ENCODE measurements at regions not wholly inside any gene's neighbourhood (a gene's known extent, or its start where the extent isn't known, plus 50 kb on each side); places are given as distances from the start of the nearest gene placed in this dataset.
"Not testable (repeated sequence)": the region's sequence is repeated elsewhere in the genome, so short reads cannot be mapped to it uniquely, and the experiment has no call there.

DNA sequence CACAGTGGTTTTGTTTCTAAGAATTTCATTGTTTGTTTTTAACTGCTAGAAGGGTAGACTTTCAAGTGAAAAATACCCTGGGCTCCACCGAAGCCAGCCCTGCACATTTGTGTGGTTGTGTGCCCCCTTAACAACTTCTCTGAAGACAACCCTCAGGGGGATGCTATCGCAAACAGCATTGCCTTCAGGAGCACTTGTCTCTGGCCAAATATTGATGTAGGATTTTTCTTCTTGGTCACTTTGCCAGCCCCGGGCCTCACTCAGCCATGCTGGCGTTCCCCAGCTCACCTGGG is 69.2 kb upstream of the SERP2 start:
- no peak for DNase-seq (ENCODE audit: low read depth)

DNA sequence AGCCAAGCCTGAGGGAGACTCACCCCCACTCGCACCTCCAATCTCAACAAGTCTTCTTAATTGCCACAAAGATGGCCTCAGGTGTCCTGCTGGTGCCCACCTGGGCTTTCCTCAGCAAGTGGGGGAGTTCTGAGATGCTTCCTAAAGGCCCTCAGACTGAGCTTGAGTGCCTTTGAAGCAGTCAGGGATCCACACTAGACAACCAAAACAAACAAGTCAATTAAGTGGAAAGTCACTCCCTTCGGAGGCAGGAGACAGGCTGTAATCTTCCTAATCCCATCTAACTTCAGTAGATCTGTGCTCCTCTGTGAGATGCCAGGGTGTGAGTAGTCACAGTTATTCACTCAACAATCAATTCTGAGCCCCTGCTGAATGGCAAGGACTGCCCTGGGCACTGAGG is 68.3 kb upstream of the SERP2 start:
- DNase-seq (ENCODE audit: low read depth), result no peak

DNA sequence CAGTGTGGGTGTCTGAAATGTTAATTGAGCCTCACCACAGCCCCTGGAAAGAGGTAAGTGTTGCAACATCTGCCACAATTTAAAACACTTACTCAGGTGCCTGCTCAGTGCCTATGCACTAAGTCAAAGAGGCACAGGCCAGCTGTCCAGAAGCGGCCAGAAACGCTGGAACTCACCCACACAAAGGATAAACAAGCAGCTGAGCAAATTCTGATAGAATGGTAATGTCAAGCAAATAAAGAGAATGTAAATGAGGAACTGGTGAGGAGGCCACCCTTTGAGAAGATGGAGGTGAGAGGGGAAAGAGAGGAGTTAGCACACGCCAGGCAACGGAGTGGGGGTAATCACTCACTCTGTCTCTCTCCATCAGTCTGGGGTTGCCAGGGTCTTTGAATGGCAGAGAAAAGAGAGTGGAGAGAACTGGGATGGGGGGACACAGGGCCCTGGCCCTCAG is 67.7 kb upstream of the SERP2 start:
- DNase-seq (ENCODE audit: low read depth), result no peak

DNA sequence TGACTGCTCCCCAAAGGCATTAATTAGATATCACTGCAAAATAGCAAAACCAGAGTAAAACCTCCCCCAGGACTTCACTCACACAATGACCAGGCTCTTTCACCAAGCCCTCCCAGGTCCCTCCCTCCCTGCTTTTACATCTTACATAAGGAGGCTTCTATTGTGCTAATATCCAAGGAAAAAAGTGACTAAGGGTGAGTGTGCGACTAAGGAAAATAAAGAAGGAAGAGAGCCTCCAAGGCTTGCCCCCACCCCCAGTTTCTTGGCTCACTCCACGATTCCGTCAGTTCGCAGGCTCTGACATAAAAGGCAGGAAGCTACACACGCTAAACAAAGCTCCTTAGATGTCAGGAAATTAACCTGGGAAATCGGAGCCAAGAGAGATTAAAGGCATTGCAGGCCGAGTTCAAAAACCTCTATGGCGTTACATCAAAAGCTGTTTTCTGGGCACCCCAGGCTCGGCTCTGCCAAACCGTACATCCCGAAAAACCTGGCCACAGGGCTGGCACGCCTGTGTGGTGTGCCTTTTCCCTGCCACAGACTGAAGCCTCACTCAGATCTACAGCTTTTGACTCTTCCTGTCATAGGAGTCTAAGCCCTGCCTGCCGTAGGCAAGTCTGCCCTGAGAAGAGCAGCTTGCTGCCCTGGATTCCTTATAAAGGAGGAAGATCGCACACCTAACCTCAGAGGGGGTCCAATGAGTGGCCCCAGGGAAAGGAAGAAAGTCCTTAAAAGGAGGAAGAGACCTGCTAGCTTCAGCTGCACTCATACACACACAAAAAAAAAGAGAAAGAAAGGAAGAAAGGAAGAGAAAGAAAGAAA is 67.0 kb upstream of the SERP2 start:
- no peak for DNase-seq (ENCODE audit: low read depth)

DNA sequence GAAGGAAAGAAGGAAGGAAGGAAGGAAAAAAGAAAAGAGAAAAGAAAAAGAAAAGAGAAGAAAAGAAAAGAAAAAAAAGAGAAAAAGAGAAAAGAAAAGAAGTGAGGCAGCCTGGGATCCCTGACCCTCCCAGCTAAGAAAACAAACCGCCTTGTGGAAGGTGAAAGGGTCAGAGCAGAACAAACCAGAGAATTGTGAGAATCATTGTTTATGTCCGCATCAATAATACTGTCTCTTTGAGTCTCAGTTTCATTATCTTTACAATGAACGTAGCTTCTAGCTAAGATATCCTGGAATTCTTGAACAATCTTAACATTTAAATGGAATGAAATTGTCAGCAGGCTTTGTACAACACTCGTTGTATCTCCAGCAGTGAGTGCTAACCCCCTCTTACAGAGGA is 66.4 kb upstream of the SERP2 start:
- no peak for DNase-seq (ENCODE audit: low read depth)

DNA sequence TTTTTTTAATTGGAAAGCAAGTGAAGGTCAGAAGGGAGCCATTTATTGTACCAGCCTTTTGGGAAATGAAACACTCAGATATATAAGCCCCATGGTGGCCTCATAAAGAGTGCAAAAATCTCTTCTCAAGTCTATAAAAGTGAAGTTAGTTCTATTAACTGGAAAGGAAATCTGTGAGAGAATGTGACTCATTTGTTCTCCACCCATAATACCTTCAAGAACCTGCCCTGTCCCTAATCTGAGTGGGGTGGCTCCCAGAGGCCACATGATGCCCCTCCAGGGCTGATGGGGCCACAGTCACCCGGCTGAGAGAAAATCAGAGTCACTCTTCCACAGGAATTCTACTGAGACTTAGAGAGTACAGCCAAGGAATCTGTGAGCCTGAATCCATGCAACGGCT is 65.8 kb upstream of the SERP2 start:
- DNase-seq (ENCODE audit: low read depth), result no peak

DNA sequence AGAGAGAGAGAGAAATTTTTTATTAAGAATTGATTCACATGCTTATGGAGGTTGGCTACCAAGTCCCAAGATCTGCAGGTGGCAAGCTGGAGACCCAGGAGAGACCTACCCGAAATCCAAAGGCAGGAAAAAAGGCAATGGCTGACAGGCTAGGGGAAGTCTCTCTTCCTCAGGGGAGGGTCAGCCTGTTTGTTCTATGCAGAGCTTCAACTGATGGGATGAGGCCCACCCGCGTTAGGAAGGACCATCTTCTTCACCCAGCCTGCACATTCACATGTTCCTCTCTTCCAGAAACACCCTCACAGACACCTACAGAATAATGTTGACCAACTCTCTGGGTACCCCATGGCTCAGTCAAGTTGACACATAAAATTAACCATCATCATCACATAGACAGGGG is 65.3 kb upstream of the SERP2 start:
- DNase-seq (ENCODE audit: low read depth), result no peak

DNA sequence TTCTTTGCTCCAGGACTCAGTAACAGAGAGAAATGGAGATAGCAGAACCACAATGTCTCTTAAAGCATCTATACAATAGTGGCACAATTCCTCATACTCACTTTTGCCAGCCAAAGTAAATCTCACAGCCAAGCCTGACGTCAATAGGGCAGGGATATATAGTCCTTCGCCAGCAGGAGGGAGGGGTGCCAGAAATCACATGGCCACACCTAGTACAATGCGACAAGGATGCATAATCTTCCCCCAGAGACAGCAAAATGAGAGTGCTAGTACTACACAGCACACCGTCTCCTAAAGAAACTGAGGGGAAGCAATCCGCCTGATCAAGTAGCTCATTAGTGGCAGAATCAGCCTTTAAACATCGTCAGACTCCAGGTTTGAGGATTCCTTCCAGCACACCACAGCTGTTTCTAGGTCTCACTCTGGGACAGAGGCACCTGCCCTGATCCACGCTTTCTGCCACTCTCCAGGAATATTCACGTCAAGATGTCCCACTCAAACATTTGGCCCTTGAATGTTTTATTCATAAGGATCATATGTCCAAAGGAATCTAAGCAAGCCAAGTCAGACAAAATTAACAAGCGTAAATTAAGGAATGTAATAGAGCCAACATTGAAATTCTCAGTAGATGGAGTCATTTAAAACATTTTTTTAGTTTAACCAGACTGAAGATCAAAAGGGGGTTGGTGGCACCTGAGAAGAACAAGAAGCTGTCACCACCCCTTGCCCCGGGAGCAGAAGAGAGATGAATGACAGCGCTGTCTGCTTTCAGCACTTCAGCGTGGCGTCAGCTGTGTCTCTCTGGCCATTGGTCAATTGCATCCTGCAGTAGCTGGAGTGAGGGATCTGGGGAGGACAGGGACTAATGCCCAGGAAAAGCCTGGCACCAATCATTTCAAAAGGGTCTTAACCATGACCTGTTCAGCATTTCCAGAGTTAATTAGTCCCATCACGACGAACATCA is 63.5 kb upstream of the SERP2 start:
- no peak for DNase-seq (ENCODE audit: low read depth)

DNA sequence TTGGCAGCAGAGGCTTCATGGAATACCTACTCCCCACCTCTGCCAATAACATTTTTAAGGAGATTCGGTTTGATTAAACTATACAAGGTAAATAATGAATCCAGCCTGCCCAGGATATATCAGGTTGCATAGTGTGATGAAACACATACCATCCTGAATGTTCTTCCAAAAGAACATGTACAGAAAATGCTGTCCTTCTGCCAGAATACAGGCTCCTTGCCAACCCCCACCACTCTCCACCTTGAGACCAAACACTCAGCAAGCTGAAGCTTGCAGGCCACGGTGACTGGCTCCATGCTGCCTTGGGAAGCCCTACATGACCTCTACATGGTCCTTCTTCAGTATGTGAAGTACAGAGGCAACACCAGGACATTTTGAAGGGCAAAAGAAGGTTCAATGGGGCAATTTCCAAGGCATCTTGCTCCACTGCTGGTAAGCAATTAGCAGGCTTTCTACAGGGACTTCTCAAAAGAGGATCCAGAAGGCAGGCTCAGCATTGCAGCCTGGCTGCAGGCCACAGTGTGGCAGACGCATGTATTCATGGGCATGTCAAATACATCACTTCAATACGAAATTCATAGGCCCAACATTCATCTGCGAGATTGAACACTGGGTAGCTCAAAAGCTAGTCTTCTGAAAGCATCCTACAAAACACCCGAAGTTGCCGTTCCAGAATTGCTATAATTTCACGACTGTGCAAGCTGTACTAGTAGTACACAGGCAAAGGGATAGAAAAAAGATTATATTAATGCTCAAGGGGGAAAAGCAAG is 62.4 kb upstream of the SERP2 start:
- DNase-seq (ENCODE audit: low read depth), result no peak

DNA sequence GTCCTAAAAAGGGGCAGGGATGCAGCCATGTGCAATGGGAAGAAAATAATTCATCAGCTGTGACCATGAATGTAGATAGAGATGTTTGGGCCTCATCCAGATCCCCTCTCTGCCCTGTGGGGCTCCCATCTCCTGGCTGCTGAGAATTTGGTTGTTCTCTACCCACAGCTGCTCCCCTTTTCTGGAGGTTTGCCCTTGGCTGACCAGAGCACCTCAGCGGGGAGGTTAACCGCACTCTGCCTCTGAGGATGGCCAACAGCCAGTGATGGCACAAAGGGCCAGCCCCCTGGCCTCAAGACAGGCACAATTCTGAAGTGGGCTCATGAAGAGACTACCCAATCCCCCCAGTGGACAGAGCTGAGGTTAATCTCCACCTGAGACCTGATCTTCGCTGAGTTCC is 61.5 kb upstream of the SERP2 start:
- DNase-seq (ENCODE audit: low read depth), result no peak

DNA sequence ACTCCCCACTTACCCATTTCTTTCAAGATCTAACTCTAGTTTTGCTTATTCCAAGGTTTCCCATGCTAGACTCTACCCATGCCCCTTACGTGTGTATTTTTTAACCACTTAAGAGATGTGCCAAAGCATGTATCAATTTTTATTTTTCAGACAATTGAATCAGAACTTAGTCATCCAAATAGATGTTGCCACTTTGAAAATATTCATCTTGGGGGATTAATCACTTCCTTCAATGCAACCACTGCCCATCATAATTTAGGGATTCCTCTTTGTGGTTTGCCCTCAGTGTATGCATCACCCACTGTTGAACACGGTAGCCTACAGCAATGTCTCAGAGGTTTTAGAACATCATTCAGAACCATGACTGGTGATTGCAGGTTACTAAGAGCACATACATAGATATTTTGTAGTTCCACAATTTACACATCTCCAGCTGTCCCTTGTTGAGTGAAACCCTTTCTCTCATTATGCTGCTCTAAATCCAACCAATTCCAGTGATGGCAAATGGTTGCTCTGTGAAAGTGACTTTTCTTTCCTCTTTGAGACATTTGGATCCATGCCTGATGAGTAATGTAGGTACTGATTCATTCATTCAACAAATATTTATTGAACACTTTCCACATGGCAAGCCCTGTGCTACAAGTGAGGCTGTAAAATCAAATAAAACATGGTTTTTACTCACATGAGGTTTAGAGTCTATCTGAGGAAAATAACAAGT is 60.6 kb upstream of the SERP2 start:
- no peak for DNase-seq (ENCODE audit: low read depth)

DNA sequence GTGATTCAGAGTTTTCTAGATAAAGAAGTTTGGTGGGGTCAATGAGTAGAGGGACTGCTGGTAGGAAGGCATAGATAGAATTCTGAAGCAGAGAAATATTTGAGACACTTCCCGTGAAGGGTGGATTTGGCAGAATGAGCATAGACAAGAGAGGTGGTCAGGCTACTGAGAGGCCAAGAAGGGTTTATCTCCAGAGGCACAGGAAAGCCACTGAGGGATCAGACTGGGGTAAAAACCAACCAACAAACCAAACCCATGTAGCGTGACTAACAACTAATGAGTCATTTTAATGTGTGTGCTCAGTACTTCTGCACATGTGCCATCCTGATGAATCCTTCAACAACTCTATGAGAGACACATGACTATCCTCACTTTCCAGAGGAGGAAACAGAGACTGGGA is 60.0 kb upstream of the SERP2 start:
- DNase-seq (ENCODE audit: low read depth), result no peak

DNA sequence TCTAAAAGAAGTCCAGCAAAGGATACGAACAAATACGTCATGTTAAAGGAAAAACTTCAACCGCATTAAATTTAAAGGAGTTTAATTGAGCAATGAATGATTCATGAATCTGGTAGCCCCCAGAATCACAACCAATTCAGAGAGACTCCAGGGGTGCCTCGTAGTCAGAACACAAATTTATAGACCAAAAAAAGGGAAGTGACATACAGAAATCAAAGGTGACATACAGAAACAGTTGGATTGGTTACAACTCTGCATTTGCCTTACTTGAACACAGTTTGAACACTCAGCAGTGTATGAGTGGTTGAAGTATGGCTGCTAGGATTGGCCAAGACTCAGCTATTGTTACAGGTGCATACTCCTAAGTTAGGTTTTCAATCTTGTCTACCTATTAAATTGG is 59.5 kb upstream of the SERP2 start:
- not testable (repeated sequence) for DNase-seq (ENCODE audit: low read depth)

DNA sequence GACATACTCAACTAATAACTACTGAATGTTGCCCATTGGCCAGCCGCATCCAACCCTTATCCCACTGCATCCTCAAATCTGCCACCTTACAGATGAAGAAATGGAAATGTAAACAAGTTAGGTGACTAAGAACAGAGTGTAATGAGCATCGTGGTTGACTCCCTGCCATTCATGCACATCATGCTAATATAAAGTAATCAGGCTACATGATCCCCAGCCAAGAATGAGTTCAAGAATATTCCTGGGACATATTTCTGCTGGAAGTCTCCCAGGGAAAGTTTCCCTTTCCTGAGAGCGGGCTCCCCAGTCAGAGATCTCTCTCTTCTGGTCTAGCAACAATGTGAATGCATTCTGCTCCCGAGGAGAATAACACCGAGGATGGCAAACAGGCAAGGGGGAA is 55.9 kb upstream of the SERP2 start:
- no peak for DNase-seq (ENCODE audit: low read depth)

DNA sequence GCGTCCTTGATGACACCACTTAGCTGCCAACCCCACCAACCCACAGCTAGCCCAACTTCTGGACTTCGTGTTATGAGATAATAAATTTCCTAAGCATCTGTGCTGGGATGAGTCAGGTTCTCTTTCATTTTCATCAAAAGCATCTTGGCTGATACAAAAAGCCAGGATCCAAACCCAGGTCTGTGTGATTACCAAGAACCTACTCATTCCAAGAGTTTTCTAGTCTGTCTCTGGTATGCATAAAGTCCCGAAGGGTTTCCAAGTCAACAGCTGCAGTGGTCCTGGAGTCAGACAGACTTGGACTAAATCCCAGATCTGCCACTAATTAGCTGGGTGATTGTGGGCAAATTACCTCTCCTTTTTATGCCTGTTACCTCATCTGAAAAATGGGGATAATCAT is 55.5 kb upstream of the SERP2 start:
- DNase-seq (ENCODE audit: low read depth), result no peak

DNA sequence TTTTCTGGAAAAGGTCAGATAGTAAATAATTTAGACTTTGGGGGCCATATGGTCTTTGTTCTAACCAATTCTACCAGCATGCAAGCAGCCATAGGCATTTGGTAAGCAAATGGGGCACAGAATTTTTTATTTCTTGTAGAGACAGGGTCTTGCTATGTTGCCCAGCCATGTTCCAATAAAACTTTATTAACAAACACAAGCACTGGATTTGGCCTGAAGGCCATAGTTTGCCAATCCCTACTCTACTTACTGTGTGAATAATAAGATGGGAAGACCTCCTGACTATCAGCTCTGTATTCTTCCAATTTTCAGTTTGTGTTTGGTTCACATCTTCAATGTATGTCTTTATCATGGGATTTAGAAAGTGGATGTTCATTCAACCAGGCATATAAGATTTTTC is 53.0 kb upstream of the SERP2 start:
- no peak for DNase-seq (ENCODE audit: low read depth)

DNA sequence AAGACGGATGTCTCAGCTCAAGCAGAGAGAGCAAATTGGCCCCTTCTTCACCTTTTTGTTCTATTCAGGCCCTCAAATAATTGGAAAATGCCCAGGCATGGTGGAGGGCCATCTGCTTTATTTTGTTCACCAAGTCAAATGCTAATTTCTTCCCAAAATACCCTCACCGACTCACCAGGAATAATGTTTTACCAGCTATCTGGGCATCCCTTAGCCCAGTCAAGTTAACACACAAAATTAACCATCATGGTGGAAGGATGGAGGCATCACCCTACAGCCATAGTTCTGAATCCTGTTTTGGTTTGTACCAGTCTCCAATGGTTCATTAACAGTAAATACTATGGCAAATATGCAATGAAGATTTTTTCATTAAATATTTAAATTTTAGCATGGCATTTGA is 51.7 kb upstream of the SERP2 start:
- DNase-seq (ENCODE audit: low read depth), result no peak

DNA sequence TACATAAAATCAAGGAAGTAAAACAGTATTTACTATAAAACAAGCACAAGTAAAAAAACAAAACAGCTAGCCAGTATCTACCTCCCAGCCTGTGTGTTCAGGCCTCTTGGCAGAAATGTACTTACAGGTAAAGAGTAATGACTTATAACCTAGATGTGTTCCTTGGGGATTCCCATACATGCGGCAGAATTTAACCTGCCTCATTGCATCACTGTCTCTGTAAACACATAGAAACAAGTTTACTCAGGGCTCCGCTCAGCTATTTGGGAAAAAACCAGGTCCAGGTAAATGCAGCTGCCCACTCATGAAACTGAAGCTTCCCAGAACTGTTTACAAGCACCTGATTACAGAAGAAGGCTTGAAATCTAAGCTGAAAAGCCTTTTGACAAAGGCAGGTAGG is 50.7 kb upstream of the SERP2 start:
- no peak for DNase-seq (ENCODE audit: low read depth)

DNA sequence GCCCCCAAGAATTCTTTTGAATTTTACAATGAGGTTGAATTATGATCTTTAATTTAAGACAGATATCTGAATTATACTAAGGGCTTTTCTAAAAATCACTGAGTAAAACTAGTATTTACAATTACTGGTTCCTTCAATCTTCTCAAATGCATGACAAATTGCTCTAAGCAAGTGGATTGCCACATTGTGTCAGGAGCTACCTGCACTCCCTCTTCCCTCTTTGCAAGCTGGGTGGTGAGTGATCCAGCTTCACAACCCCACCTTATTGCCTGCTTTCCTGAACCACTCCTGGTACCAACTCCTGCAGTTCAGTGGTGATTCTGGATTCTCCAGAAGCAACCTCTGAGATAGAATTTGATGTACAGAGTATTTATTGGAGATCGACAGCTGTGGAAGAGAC is 49.9 kb upstream of the SERP2 start:
- no peak for DNase-seq (ENCODE audit: low read depth)
